Effector memory CD8-positive, alpha-beta T cell (primary cell): ENCODE measurements at regions not wholly inside any gene's neighbourhood (a gene's known extent, or its start where the extent isn't known, plus 50 kb on each side); places are given as distances from the start of the nearest gene placed in this dataset.

Source experiments
- ATAC-seq: fragments of 150-1000 bp; cut with Tn5 transposase; replicated peaks from 2 replicates; pipeline ENCODE4 v1.10.0; 2021; ENCODE audit warnings: mild to moderate bottlenecking, moderate library complexity
- DNase-seq, 3 experiments: peaks; one replicate each; pipeline ENCODE4 v3.0.0; 2021
- H3K27ac Mint-ChIP-seq, 2 donors: one replicate each; pipeline ENCODE4 v1.8.0; 2022; ENCODE audit warnings: mild to moderate bottlenecking in 2 of 2, mixed read lengths in 2 of 2, moderate library complexity in 2 of 2
- H3K27me3 Mint-ChIP-seq, 2 donors: one replicate each; pipeline ENCODE4 v1.8.0; 2022; ENCODE audit warnings: mixed read lengths in 2 of 2
- H3K36me3 Mint-ChIP-seq: one replicate; pipeline ENCODE4 v1.8.0; 2022; ENCODE audit warnings: mild to moderate bottlenecking, moderate library complexity, mixed read lengths; ENCODE audit not compliant: insufficient read depth
- H3K4me1 Mint-ChIP-seq, 2 donors: one replicate each; pipeline ENCODE4 v1.8.0; 2022; ENCODE audit warnings: low read depth in 2 of 2, mixed read lengths in 2 of 2
- H3K4me3 Mint-ChIP-seq, 2 donors: one replicate each; pipeline ENCODE4 v1.8.0; 2022; ENCODE audit warnings: mild to moderate bottlenecking in 2 of 2, mixed read lengths in 2 of 2, moderate library complexity in 2 of 2
- H3K9me3 Mint-ChIP-seq, 2 donors: one replicate each; pipeline ENCODE4 v1.8.0; 2022; ENCODE audit warnings: mixed read lengths in 2 of 2

DNA sequence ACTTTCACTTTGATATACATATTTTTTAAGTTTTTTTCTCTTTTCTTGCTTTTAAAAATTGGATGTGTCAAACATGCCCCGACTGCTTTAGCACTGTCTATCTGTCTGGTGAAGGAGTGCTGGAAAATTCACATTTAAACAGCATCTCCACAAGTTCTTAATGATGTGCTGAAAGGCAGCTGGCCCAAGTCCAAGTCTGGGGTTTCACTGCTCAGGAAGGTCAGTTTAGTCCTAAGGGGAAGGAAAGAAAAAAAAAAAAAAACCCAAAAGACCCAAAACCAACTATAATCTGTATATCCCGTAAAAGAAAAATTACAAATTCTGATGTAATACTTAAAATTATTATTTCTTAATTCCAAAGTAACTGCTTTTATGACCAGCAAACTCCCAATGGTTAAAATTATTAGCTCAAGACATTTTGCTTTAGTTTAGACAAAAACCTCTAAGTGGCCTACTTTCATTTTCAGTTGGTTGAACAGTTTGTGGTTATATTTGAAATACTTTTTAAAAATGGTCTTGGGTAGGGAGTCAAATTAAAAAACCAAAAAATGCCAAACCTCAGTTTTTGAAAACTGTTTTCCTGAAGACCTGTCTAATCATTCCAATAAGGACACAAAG is 79.5 kb upstream of the PREP start:
- H3K27me3 Mint-ChIP-seq, result no peaks in the 10 kb centered on the region
- H3K4me1 Mint-ChIP-seq, result peaks cover 31 to 42% of the 10 kb centered on the region in 2 donors
- no peaks in the 10 kb centered on the region for H3K9me3 Mint-ChIP-seq
- peak; percentile 26 for ATAC-seq
- no peak for DNase-seq
- peak overlapping the region; percentile 76 to 77 for H3K4me3 Mint-ChIP-seq
- H3K27ac Mint-ChIP-seq, result peak overlapping the region; percentile 92 to 93
- peaks cover 12% of the 10 kb centered on the region for H3K36me3 Mint-ChIP-seq

DNA sequence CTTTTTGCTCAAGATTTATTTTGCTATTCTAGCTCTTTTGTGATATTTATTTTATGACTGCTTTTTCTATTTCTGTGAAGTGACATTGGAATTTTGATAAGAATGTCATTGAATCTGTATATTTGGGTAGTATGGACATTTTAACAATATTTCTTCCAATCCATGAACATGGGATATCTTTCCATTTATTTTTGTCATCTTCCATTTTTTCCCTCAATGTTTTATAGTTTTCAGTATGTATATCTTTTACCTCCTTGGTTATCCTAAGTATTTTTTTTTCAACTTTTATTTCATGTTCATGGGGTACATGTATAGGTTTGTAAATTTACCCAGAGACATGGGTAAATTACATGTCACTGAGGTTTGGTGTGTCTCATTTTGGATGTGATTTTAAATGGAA is 74.1 kb upstream of the PREP start:
- no peaks in the 10 kb centered on the region for H3K27me3 Mint-ChIP-seq
- no peak overlapping the region for H3K4me3 Mint-ChIP-seq
- no peaks in the 10 kb centered on the region for H3K36me3 Mint-ChIP-seq
- H3K27ac Mint-ChIP-seq, result no peak overlapping the region
- DNase-seq, result no peak
- no peak for ATAC-seq
- H3K4me1 Mint-ChIP-seq, result peaks cover 4 to 6% of the 10 kb centered on the region in 2 donors
- H3K9me3 Mint-ChIP-seq, result peaks cover 0 to 3% of the 10 kb centered on the region in 2 donors

- Mint-ChIP-seq H3K27me3 (no peaks in the 10 kb centered on the region), H3K27ac (no peak overlapping the region), H3K9me3 (peaks cover 0 to 3% of the 10 kb centered on the region in 2 donors), H3K4me1 (peaks cover 0 to 1% of the 10 kb centered on the region in 2 donors), H3K36me3 (no peaks in the 10 kb centered on the region), H3K4me3 (no peak overlapping the region)
- no peak for DNase-seq
- ATAC-seq, result no peak
Observed at GRCh38 chr6:105474234-105474633, 71.4 kb upstream of the PREP start.

GRCh38 chr6:105469946-105470345 is 67.1 kb upstream of the PREP start:
- H3K27me3 Mint-ChIP-seq, result peaks cover 0 to 8% of the 10 kb centered on the region in 2 donors
- no peak overlapping the region for H3K27ac Mint-ChIP-seq
- ATAC-seq, result no peak
- peaks cover 0 to 1% of the 10 kb centered on the region in 2 donors for H3K4me1 Mint-ChIP-seq
- peak overlapping the region in 1 of 2 donors; percentile 19 for H3K4me3 Mint-ChIP-seq
- no peaks in the 10 kb centered on the region for H3K9me3 Mint-ChIP-seq
- H3K36me3 Mint-ChIP-seq, result no peaks in the 10 kb centered on the region
- DNase-seq, result no peak

DNA sequence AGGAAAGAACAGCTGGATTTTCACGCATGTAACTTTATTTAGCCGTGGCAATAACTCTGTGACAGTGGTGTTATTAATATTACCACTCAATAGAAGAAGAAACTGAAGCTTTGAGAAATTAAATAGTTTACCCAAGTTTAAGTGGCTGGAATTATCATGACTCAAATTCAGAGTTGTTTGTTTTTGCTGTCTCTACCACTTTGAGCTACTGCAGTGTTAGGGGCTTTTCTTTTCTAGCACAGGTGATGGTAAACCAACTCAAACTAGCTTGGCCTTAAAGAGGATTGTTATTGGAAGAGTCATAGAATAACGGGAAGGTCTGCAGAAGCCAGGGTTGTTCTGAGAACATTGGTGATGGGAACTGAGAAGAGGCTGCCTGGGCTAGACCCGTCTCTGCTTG is 66.0 kb upstream of the PREP start:
- Mint-ChIP-seq H3K4me1 (peaks cover 2% of the 10 kb centered on the region in 2 donors), H3K36me3 (no peaks in the 10 kb centered on the region), H3K9me3 (no peaks in the 10 kb centered on the region), H3K4me3 (no peak overlapping the region), H3K27me3 (peaks cover 0 to 8% of the 10 kb centered on the region in 2 donors), H3K27ac (no peak overlapping the region)
- ATAC-seq (no peak), DNase-seq (no peak)

DNA sequence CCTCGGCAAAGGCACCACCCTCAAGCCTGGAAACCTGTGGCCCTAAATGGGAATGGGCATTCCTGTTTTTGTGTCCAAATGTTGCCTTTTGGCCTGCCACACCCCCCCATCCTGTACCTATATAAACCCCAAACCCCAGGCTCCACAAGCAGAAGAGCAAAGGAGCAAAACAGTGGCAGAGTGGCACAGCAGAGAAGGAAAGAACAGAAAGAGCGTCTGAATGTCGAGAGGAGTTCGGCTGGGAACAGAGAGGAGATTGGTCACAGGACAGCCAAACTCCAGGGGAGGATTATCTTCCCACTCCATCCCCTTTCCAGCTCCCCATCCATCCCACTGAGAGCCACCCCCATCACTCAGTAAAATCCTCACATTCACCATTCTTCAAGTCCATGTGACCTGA is 58.0 kb upstream of the PREP start:
- H3K4me1 Mint-ChIP-seq, result peaks cover 38 to 59% of the 10 kb centered on the region in 2 donors
- H3K36me3 Mint-ChIP-seq, result no peaks in the 10 kb centered on the region

DNA sequence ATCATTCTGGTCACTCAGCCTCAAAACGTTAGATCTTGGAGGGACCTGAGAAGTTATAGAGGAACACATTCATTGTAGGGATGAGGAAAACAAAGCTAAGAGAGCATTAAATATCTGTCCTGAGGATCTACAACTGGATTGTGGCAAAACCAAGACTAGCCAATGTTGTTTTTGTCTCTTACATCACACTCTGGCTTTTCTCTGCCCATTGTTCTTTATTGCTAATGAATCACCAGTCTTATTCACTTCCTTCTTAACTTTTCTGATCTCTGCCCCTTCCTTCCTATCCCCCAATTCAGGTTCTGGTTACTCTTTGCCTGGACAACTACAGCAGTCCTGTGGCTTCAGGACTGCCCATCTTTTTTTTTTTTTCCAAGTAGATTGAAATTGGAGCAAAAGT is 57.0 kb upstream of the PREP start:
- peaks cover 40 to 66% of the 10 kb centered on the region in 2 donors for H3K4me1 Mint-ChIP-seq
- no peaks in the 10 kb centered on the region for H3K27me3 Mint-ChIP-seq
- ATAC-seq (no peak), DNase-seq (no peak)
- no peaks in the 10 kb centered on the region for H3K36me3 Mint-ChIP-seq
- H3K4me3 Mint-ChIP-seq, result peak overlapping the region; percentile 78 to 89
- H3K27ac Mint-ChIP-seq, result peak overlapping the region; percentile 84 to 96
- no peaks in the 10 kb centered on the region for H3K9me3 Mint-ChIP-seq

More for the DNA sequence above, 58.0 kb upstream of the PREP start:
- ATAC-seq, result no peak
- DNase-seq, result no peak
- Mint-ChIP-seq H3K27me3 (no peaks in the 10 kb centered on the region), H3K27ac (peak overlapping the region; percentile 84 to 96), H3K9me3 (no peaks in the 10 kb centered on the region), H3K4me3 (peak overlapping the region; percentile 78 to 89)

- peak; percentile 75 for ATAC-seq
- Mint-ChIP-seq H3K4me3 (peak overlapping the region; percentile 78 to 89), H3K36me3 (no peaks in the 10 kb centered on the region), H3K27ac (peak overlapping the region; percentile 84 to 96), H3K27me3 (no peaks in the 10 kb centered on the region), H3K9me3 (no peaks in the 10 kb centered on the region), H3K4me1 (peaks cover 45 to 74% of the 10 kb centered on the region in 2 donors)
- DNase-seq, result peak; percentile 32 to 45 (median 38)
Observed at GRCh38 chr6:105459049-105459448, 56.2 kb upstream of the PREP start.

GRCh38 chr6:105458551-105458950 is 55.7 kb upstream of the PREP start:
- peak overlapping the region; percentile 84 to 96 for H3K27ac Mint-ChIP-seq
- ATAC-seq, result peak; percentile 65
- DNase-seq, result no peak
- H3K9me3 Mint-ChIP-seq, result no peaks in the 10 kb centered on the region
- H3K4me3 Mint-ChIP-seq, result peak overlapping the region; percentile 78 to 89
- peaks cover 2% of the 10 kb centered on the region for H3K36me3 Mint-ChIP-seq
- no peaks in the 10 kb centered on the region for H3K27me3 Mint-ChIP-seq
- H3K4me1 Mint-ChIP-seq, result peaks cover 45 to 73% of the 10 kb centered on the region in 2 donors

GRCh38 chr6:105458084-105458483 is 55.2 kb upstream of the PREP start:
- H3K27ac Mint-ChIP-seq, result peak overlapping the region; percentile 84 to 96
- peak overlapping the region; percentile 78 to 89 for H3K4me3 Mint-ChIP-seq
- peaks cover 47 to 76% of the 10 kb centered on the region in 2 donors for H3K4me1 Mint-ChIP-seq
- DNase-seq (no peak), ATAC-seq (peak; percentile 12)
- no peaks in the 10 kb centered on the region for H3K9me3 Mint-ChIP-seq
- no peaks in the 10 kb centered on the region for H3K27me3 Mint-ChIP-seq
- peaks cover 5% of the 10 kb centered on the region for H3K36me3 Mint-ChIP-seq

- peaks cover 44 to 60% of the 10 kb centered on the region in 2 donors for H3K4me1 Mint-ChIP-seq
- H3K27ac Mint-ChIP-seq, result peak overlapping the region; percentile 84 to 96
- H3K4me3 Mint-ChIP-seq, result peak overlapping the region; percentile 81 to 89
Observed at GRCh38 chr6:105453968-105454367, 51.1 kb upstream of the PREP start.

GRCh38 chr6:105452924-105453756 is 50.3 kb upstream of the PREP start:
- Mint-ChIP-seq H3K27ac (peak overlapping the region; percentile 84 to 96), H3K4me3 (peak overlapping the region; percentile 81 to 89), H3K27me3 (no peaks in the 10 kb centered on the region)

More at GRCh38 chr6:105453968-105454367, 51.1 kb upstream of the PREP start:
- no peak for DNase-seq
- peaks cover 5% of the 10 kb centered on the region for H3K36me3 Mint-ChIP-seq
- ATAC-seq, result no peak
- no peaks in the 10 kb centered on the region for H3K27me3 Mint-ChIP-seq
- no peaks in the 10 kb centered on the region for H3K9me3 Mint-ChIP-seq

More at GRCh38 chr6:105452924-105453756, 50.3 kb upstream of the PREP start:
- Mint-ChIP-seq H3K4me1 (peaks cover 38 to 52% of the 10 kb centered on the region in 2 donors), H3K36me3 (peaks cover 5% of the 10 kb centered on the region), H3K9me3 (no peaks in the 10 kb centered on the region)
- ATAC-seq, result peak; percentile 94
- DNase-seq, result peak; percentile 68 to 71 (median 69)
